Breast epithelium (tissue), 3 donors: ENCODE measurements at regions not wholly inside any gene's neighbourhood (a gene's known extent, or its start where the extent isn't known, plus 50 kb on each side); places are given as distances from the start of the nearest gene placed in this dataset.

Experiments used
- CTCF ChIP-seq, 3 donors: fragments of 450-650 bp; IDR thresholded peaks; one replicate each; pipeline ENCODE4 v1.5.1; 2016 to 2017; ENCODE audit warnings: antibody characterized with exemption in 3 of 3, mild to moderate bottlenecking in 3 of 3, moderate library complexity in 3 of 3
- POLR2A ChIP-seq: fragments of 450-650 bp; IDR thresholded peaks from one replicate; pipeline ENCODE4 v1.6.1; 2016; ENCODE audit warnings: antibody characterized with exemption, mild to moderate bottlenecking, moderate library complexity
- POLR2AphosphoS5 ChIP-seq, 3 donors: sonication (generic); formaldehyde crosslinking; IDR thresholded peaks; one replicate each; pipeline ENCODE4 v1.6.1; 2017; ENCODE audit warnings: antibody characterized with exemption in 3 of 3

GRCh38 chr22:19612866-19613572, 88.8 kb upstream of the CLDN5 start:
- TF ChIP-seq POLR2AphosphoS5 (IDR thresholded peaks at IDR 0.05) (no peak), POLR2A (no peak), CTCF (IDR thresholded peaks at IDR 0.05) (no peak)
